HG03354 (cell line): ENCODE measurements at regions not wholly inside any gene's neighbourhood (a gene's known extent, or its start where the extent isn't known, plus 50 kb on each side); places are given as distances from the start of the nearest gene placed in this dataset.
"Not testable (repeated sequence)": the region's sequence is repeated elsewhere in the genome, so short reads cannot be mapped to it uniquely, and the experiment has no call there.

Source experiments
- ATAC-seq: cut with Tn5 transposase; IDR thresholded peaks from one replicate; pipeline ENCODE4 v1.9.1; 2021; ENCODE audit warnings: mild to moderate bottlenecking; ENCODE audit not compliant: unreplicated experiment, poor library complexity, severe bottlenecking

GRCh38 chr12:31162896-31163560 lies 89.4 kb downstream of the DDX11 start:
- ATAC-seq = not testable (repeated sequence)

- not testable (repeated sequence) for ATAC-seq
Observed at GRCh38 chr12:31174293-31174692, 100.6 kb downstream of the DDX11 start.

GRCh38 chr12:31177514-31177913 lies 103.9 kb downstream of the DDX11 start:
- ATAC-seq = not testable (repeated sequence)

GRCh38 chr12:31178875-31179274 lies 105.2 kb downstream of the DDX11 start:
- ATAC-seq = not testable (repeated sequence)

GRCh38 chr12:31179627-31180237 lies 106.1 kb downstream of the DDX11 start:
- not testable (repeated sequence) for ATAC-seq

- ATAC-seq = not testable (repeated sequence)
Observed at GRCh38 chr12:31182571-31182970, 108.9 kb downstream of the DDX11 start.

GRCh38 chr12:31183107-31183506 lies 109.4 kb downstream of the DDX11 start:
- ATAC-seq = not testable (repeated sequence)

- not testable (repeated sequence) for ATAC-seq
Observed at GRCh38 chr12:31183899-31184298, 110.2 kb downstream of the DDX11 start.

- not testable (repeated sequence) for ATAC-seq
Observed at GRCh38 chr12:31184667-31185066, 111.0 kb downstream of the DDX11 start.

- ATAC-seq = peak; percentile 67
Observed at GRCh38 chr12:31192689-31193088, 119.0 kb downstream of the DDX11 start.

GRCh38 chr12:31195620-31196019 lies 122.0 kb downstream of the DDX11 start:
- not testable (repeated sequence) for ATAC-seq

- ATAC-seq = not testable (repeated sequence)
Observed at GRCh38 chr12:31199476-31199875, 125.8 kb downstream of the DDX11 start.

GRCh38 chr12:31201382-31201781 lies 124.6 kb downstream of the SINHCAF start:
- no peak for ATAC-seq

GRCh38 chr12:31203261-31203660 lies 122.7 kb downstream of the SINHCAF start:
- no peak for ATAC-seq

GRCh38 chr12:31205054-31205453 lies 120.9 kb downstream of the SINHCAF start:
- peak; percentile 98 for ATAC-seq

- no peak for ATAC-seq
Observed at GRCh38 chr12:31206038-31206670, 119.8 kb downstream of the SINHCAF start.

GRCh38 chr12:31207799-31208465 lies 118.0 kb downstream of the SINHCAF start:
- ATAC-seq = no peak

GRCh38 chr12:31210104-31210503 lies 115.8 kb downstream of the SINHCAF start:
- no peak for ATAC-seq

GRCh38 chr12:31210541-31210940 lies 115.4 kb downstream of the SINHCAF start:
- ATAC-seq = no peak
